H1 (cell line): ENCODE measurements at regions not wholly inside any gene's neighbourhood (a gene's known extent, or its start where the extent isn't known, plus 50 kb on each side); places are given as distances from the start of the nearest gene placed in this dataset.

ENCODE experiments used
- CTCF ChIA-PET: fragments of 300-600 bp; sonication (Branson Sonifier 250); formaldehyde crosslinking; loops from one replicate; lab custom pipeline; 2021; ENCODE audit not compliant: partially characterized antibody; lab: Charles Lee
- POLR2A ChIA-PET: fragments of 300-600 bp; sonication (Branson Sonifier 250); formaldehyde crosslinking; loops from one replicate; lab custom pipeline; 2021; ENCODE audit warnings: inconsistent platforms; ENCODE audit not compliant: partially characterized antibody; lab: Charles Lee
- DNase-seq, 2 experiments: peaks; one replicate each; pipeline versions ENCODE4 v3.0.0 to v3.0.0-alpha.2; 2010 to 2022; ENCODE audit warnings: low spot score in 2 of 2, low read depth in 1 of 2, mixed read lengths in 1 of 2
- FAIRE-seq: peaks from 2 replicates; lab custom pipeline; 2011; peaks lifted over from hg19 to GRCh38; lab: Jason Lieb, UNC
- H2AFZ ChIP-seq: 2 replicates; pipeline ENCODE4 v1.8.1; 2012; ENCODE audit warnings: low read length, inconsistent platforms
- H2AK5ac ChIP-seq: 2 replicates; pipeline ENCODE4 v1.6.1; 2013; ENCODE audit warnings: low read depth, low read length
- H2BK120ac ChIP-seq: replicated peaks from 2 replicates; pipeline ENCODE3; 2013; ENCODE audit warnings: low read depth, low read length, inconsistent platforms
- H2BK12ac ChIP-seq: 2 replicates; pipeline ENCODE4 v1.6.1; 2013; ENCODE audit warnings: low read depth, low read length
- H2BK15ac ChIP-seq: 2 replicates; pipeline ENCODE4 v1.6.1; 2013; ENCODE audit warnings: low read length
- H2BK20ac ChIP-seq: 2 replicates; pipeline ENCODE4 v1.6.1; 2013; ENCODE audit warnings: low read length
- H2BK5ac ChIP-seq: 2 replicates; pipeline ENCODE4 v1.6.1; 2013; ENCODE audit warnings: low read depth, low read length
- H3K14ac ChIP-seq: 2 replicates; pipeline ENCODE4 v1.6.1; 2013; ENCODE audit warnings: inconsistent platforms; ENCODE audit not compliant: insufficient read length
- H3K18ac ChIP-seq: 2 replicates; pipeline ENCODE4 v1.6.1; 2013; ENCODE audit warnings: low read length; ENCODE audit errors: extremely low read depth
- H3K23ac ChIP-seq: 2 replicates; pipeline ENCODE4 v1.6.1; 2013; ENCODE audit warnings: inconsistent platforms; ENCODE audit not compliant: insufficient read length
- H3K23me2 ChIP-seq: 2 replicates; pipeline ENCODE4 v1.6.1; 2013; ENCODE audit warnings: low read depth, low read length
- H3K27ac ChIP-seq: 2 replicates; pipeline ENCODE4 v1.6.1; 2011; ENCODE audit warnings: low read depth, low read length, inconsistent platforms
- H3K27me3 ChIP-seq, 4 experiments: replicated peaks in 1 of 4; 1 replicate in 1 of 4; 2 replicates in 3 of 4; pipeline versions ENCODE4 v1.6.1 to v1.8.1; 2011 to 2013; ENCODE audit warnings: low read length in 3 of 4, mild to moderate bottlenecking in 3 of 4, inconsistent platforms in 2 of 4, mixed read lengths in 2 of 4, moderate library complexity in 1 of 4; ENCODE audit not compliant: control insufficient read depth in 3 of 4, insufficient read depth in 3 of 4; ENCODE audit errors: extremely low read depth in 1 of 4
- H3K36me3 ChIP-seq, 4 experiments: 2 replicates each; pipeline versions ENCODE4 v1.6.1 to v1.8.1; 2011 to 2013; ENCODE audit warnings: mild to moderate bottlenecking in 4 of 4, low read length in 3 of 4, moderate library complexity in 2 of 4, control low read depth in 1 of 4, inconsistent platforms in 1 of 4; ENCODE audit not compliant: insufficient read depth in 4 of 4, control insufficient read depth in 2 of 4
- H3K4ac ChIP-seq: replicated peaks from 2 replicates; pipeline ENCODE3; 2013; ENCODE audit warnings: low read length, low read depth, mixed read lengths, inconsistent platforms; ENCODE audit not compliant: insufficient read length
- H3K4me1 ChIP-seq, 4 experiments: replicated peaks in 1 of 4; 1 replicate in 1 of 4; 2 replicates in 3 of 4; pipeline versions ENCODE4 v1.6.1 to v1.8.1; 2011 to 2013; ENCODE audit warnings: low read length in 3 of 4, inconsistent platforms in 2 of 4, mixed read lengths in 1 of 4; ENCODE audit not compliant: insufficient read depth in 4 of 4, control insufficient read depth in 3 of 4
- H3K4me2 ChIP-seq, 2 experiments: 2 replicates each; pipeline versions ENCODE4 v1.6.1 to v1.8.1; 2011 to 2013; ENCODE audit warnings: low read depth in 2 of 2, low read length in 2 of 2, control low read depth in 1 of 2, inconsistent platforms in 1 of 2, mild to moderate bottlenecking in 1 of 2; ENCODE audit not compliant: insufficient read depth in 1 of 2
- H3K4me3 ChIP-seq, 4 experiments: fragments of 200-600, 300-600 bp in 1 of 4; sonication (generic), shearing (Covaris generic), sonication (Bioruptor Twin) in 1 of 4; 2 replicates each; pipeline versions ENCODE4 v1.5.1 to v1.8.1; 2011 to 2016; ENCODE audit warnings: low read length in 4 of 4, low read depth in 3 of 4, control low read depth in 2 of 4, inconsistent platforms in 2 of 4, mild to moderate bottlenecking in 2 of 4, mixed read lengths in 1 of 4, moderate library complexity in 1 of 4; ENCODE audit not compliant: insufficient read depth in 2 of 4; ENCODE audit errors: extremely low read depth in 1 of 4
- H3K56ac ChIP-seq: replicated peaks from 2 replicates; pipeline ENCODE3; 2013; ENCODE audit warnings: low read depth, mild to moderate bottlenecking, mixed read lengths, low read length, inconsistent platforms; ENCODE audit not compliant: insufficient read length
- H3K79me1 ChIP-seq: 2 replicates; pipeline ENCODE4 v1.6.1; 2013; ENCODE audit warnings: low read depth, low read length, control low read depth
- H3K79me2 ChIP-seq, 2 experiments: 2 replicates each; pipeline versions ENCODE4 v1.6.1 to v1.8.1; 2012 to 2013; ENCODE audit warnings: low read length in 2 of 2, mild to moderate bottlenecking in 2 of 2, inconsistent platforms in 1 of 2; ENCODE audit not compliant: insufficient read depth in 2 of 2, control insufficient read depth in 1 of 2
- H3K9ac ChIP-seq, 4 experiments: replicated peaks in 1 of 4; 1 replicate in 1 of 4; 2 replicates in 3 of 4; pipeline versions ENCODE4 v1.6.1 to v1.8.1; 2011 to 2013; ENCODE audit warnings: low read depth in 3 of 4, low read length in 3 of 4, control low read depth in 2 of 4, mild to moderate bottlenecking in 2 of 4, moderate library complexity in 2 of 4, inconsistent platforms in 1 of 4; ENCODE audit errors: extremely low read depth in 1 of 4
- H3K9me3 ChIP-seq, 2 experiments: 2 replicates each; pipeline versions ENCODE4 v1.6.1 to v1.8.1; 2012 to 2013; ENCODE audit warnings: mild to moderate bottlenecking in 2 of 2, moderate library complexity in 2 of 2, control low read depth in 1 of 2, inconsistent platforms in 1 of 2, low read depth in 1 of 2, low read length in 1 of 2, mixed read lengths in 1 of 2; ENCODE audit not compliant: insufficient read depth in 2 of 2
- H4K20me1 ChIP-seq, 2 experiments: replicated peaks in 1 of 2; 2 replicates each; pipeline versions ENCODE3 to v1.8.1; 2011 to 2013; ENCODE audit warnings: inconsistent platforms in 2 of 2, low read length in 2 of 2, mild to moderate bottlenecking in 1 of 2; ENCODE audit not compliant: insufficient read depth in 2 of 2, control insufficient read depth in 1 of 2
- H4K5ac ChIP-seq: 2 replicates; pipeline ENCODE4 v1.6.1; 2013; ENCODE audit warnings: low read length, low read depth, mixed read lengths, inconsistent platforms; ENCODE audit not compliant: insufficient read length
- H4K8ac ChIP-seq: 2 replicates; pipeline ENCODE4 v1.8.0; 2013; ENCODE audit warnings: mild to moderate bottlenecking, moderate library complexity, low read length, inconsistent platforms; ENCODE audit not compliant: insufficient read depth; ENCODE audit errors: extremely low read depth
- H4K91ac ChIP-seq: replicated peaks from 2 replicates; pipeline ENCODE3; 2013; ENCODE audit warnings: low read length, mixed read lengths, inconsistent platforms; ENCODE audit not compliant: insufficient read length
- CHD2 ChIP-seq: IDR thresholded peaks from 2 replicates; pipeline ENCODE4 v1.6.1; 2012; ENCODE audit warnings: low read length, improper control_type of control experiment
- RAD21 ChIP-seq, 2 experiments: IDR thresholded peaks in 1 of 2; conservative IDR thresholded peaks in 1 of 2; 2 replicates each; pipeline ENCODE4 v1.6.1; 2011; ENCODE audit warnings: low read depth in 2 of 2, low read length in 2 of 2, improper control_type of control experiment in 1 of 2, inconsistent platforms in 1 of 2, mild to moderate bottlenecking in 1 of 2, moderate library complexity in 1 of 2
- WGBS, 2 experiments: shearing (Covaris generic) in 1 of 2; methylation state at CpG; one replicate each; pipeline versions ENCODE4 v1.1.6 to v1.1.7; 2013 to 2015; ENCODE audit warnings: low lambda C conversion rate in 2 of 2, mixed read lengths in 2 of 2, inconsistent platforms in 1 of 2, low coverage in 1 of 2, missing lambda C conversion rate in 1 of 2; ENCODE audit not compliant: insufficient replicate concordance in 2 of 2, insufficient coverage in 1 of 2, insufficient read length in 1 of 2; ENCODE audit errors: extremely low coverage in 1 of 2, missing lambda C conversion rate in 1 of 2; 5-methylcytosine and 5-hydroxymethylcytosine counted together

GRCh38 chr13:89869312-89869711, 1478.2 kb upstream of the MIR17HG start:
- FAIRE-seq = no peak
- Histone ChIP-seq H2BK20ac (no peak overlapping the region), H2AK5ac (no peak overlapping the region), H3K4me2 (no peak overlapping the region), H2BK120ac (no peak overlapping the region), H4K20me1 (no peaks in the 10 kb centered on the region), H3K9ac (no peak overlapping the region), H3K4me1 (no peaks in the 10 kb centered on the region), H3K18ac (no peak overlapping the region), H3K23me2 (no peaks in the 10 kb centered on the region), H3K79me1 (no peaks in the 10 kb centered on the region), H3K36me3 (no peaks in the 10 kb centered on the region), H3K79me2 (no peaks in the 10 kb centered on the region), H4K91ac (no peak overlapping the region), H2BK15ac (no peak overlapping the region), H3K14ac (no peak overlapping the region), H2BK5ac (no peak overlapping the region), H4K8ac (no peak overlapping the region), H3K9me3 (no peaks in the 10 kb centered on the region), H4K5ac (no peak overlapping the region), H3K4ac (no peak overlapping the region), H3K27ac (no peak overlapping the region), H3K27me3 (no peaks in the 10 kb centered on the region), H2AFZ (no peak overlapping the region), H3K23ac (no peak overlapping the region), H3K4me3 (no peak overlapping the region), H2BK12ac (no peak overlapping the region), H3K56ac (no peak overlapping the region)
- ChIA-PET POLR2A (no interaction called here), CTCF (no interaction called here)
- WGBS, 2 experiments = 88% methylated on average over 1 of the region's 1 CpG; no CpG with 5 or more reads in 1 of the 2 experiments
- no peak for TF ChIP-seq RAD21 (IDR thresholded peaks at IDR 0.05 in 1 of 2, conservative IDR thresholded peaks at IDR 0.05 in 1 of 2; ENCODE audit: low read depth in 2 of 2, low read length in 2 of 2)
- no peak for TF ChIP-seq CHD2
- DNase-seq = no peak
